ENCODE measurements at regions not wholly inside any gene's neighbourhood (a gene's known extent, or its start where the extent isn't known, plus 50 kb on each side); places are given as distances from the start of the nearest gene placed in this dataset.

DNA sequence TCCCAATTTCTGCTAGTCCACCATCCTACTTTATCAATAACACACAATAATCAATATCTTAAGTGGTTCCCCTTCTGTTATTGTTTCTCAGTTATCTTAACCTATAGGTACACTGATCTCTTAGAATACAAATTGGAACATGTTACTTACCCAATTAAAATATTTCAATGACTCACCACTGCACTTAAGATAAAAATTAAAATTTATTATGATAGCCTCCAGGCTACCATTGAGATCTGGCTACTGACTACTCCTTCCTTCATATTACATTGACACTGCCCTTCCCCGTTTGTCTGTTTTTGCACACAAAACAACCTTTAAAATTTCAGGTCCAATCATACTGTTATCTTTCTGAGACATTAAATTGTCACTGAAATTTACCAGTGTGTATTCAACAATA lies 1074.7 kb downstream of the ADGRL3 start:
- no peaks in the 10 kb centered on the region for H3K4me1 ChIP-seq (ENCODE audit: control insufficient read depth, low read depth, low read length)
- H3K9ac ChIP-seq (ENCODE audit: low read length): no peak overlapping the region
- H3K4me3 ChIP-seq (ENCODE audit: low read length): no peak overlapping the region
- H3K27ac ChIP-seq (ENCODE audit: low read length): no peak overlapping the region
- no peaks in the 10 kb centered on the region for H3K9me3 ChIP-seq (ENCODE audit: control insufficient read depth, low read depth, low read length)
- H3K27me3 ChIP-seq (ENCODE audit: control insufficient read depth, insufficient read depth, low read length): no peaks in the 10 kb centered on the region
- H3K36me3 ChIP-seq (ENCODE audit: control insufficient read depth, low read depth, low read length): no peaks in the 10 kb centered on the region

GRCh38 chr4:62271107-62271506 lies 1071.0 kb downstream of the ADGRL3 start:
- Histone ChIP-seq H3K36me3 (ENCODE audit: control insufficient read depth, low read depth, low read length) (no peaks in the 10 kb centered on the region), H3K9ac (ENCODE audit: low read length) (no peak overlapping the region), H3K4me1 (ENCODE audit: control insufficient read depth, low read depth, low read length) (no peaks in the 10 kb centered on the region), H3K27me3 (ENCODE audit: control insufficient read depth, insufficient read depth, low read length) (no peaks in the 10 kb centered on the region), H3K4me3 (ENCODE audit: low read length) (no peak overlapping the region), H3K27ac (ENCODE audit: low read length) (no peak overlapping the region), H3K9me3 (ENCODE audit: control insufficient read depth, low read depth, low read length) (no peaks in the 10 kb centered on the region)

GRCh38 chr4:62269918-62270317 lies 1069.8 kb downstream of the ADGRL3 start:
- Histone ChIP-seq H3K9me3 (ENCODE audit: control insufficient read depth, low read depth, low read length) (no peaks in the 10 kb centered on the region), H3K4me1 (ENCODE audit: control insufficient read depth, low read depth, low read length) (no peaks in the 10 kb centered on the region), H3K4me3 (ENCODE audit: low read length) (no peak overlapping the region), H3K36me3 (ENCODE audit: control insufficient read depth, low read depth, low read length) (no peaks in the 10 kb centered on the region), H3K9ac (ENCODE audit: low read length) (no peak overlapping the region), H3K27ac (ENCODE audit: low read length) (no peak overlapping the region), H3K27me3 (ENCODE audit: control insufficient read depth, insufficient read depth, low read length) (no peaks in the 10 kb centered on the region)

GRCh38 chr4:62263454-62263853 lies 1063.3 kb downstream of the ADGRL3 start:
- H3K4me1 ChIP-seq (ENCODE audit: control insufficient read depth, low read depth, low read length): no peaks in the 10 kb centered on the region
- no peaks in the 10 kb centered on the region for H3K36me3 ChIP-seq (ENCODE audit: control insufficient read depth, low read depth, low read length)
- no peak overlapping the region for H3K9ac ChIP-seq (ENCODE audit: low read length)
- H3K27me3 ChIP-seq (ENCODE audit: control insufficient read depth, insufficient read depth, low read length): no peaks in the 10 kb centered on the region
- H3K27ac ChIP-seq (ENCODE audit: low read length): no peak overlapping the region
- H3K9me3 ChIP-seq (ENCODE audit: control insufficient read depth, low read depth, low read length): no peaks in the 10 kb centered on the region
- H3K4me3 ChIP-seq (ENCODE audit: low read length): no peak overlapping the region

GRCh38 chr4:62262676-62263075 lies 1062.5 kb downstream of the ADGRL3 start:
- no peaks in the 10 kb centered on the region for H3K9me3 ChIP-seq (ENCODE audit: control insufficient read depth, low read depth, low read length)
- no peaks in the 10 kb centered on the region for H3K36me3 ChIP-seq (ENCODE audit: control insufficient read depth, low read depth, low read length)
- no peak overlapping the region for H3K27ac ChIP-seq (ENCODE audit: low read length)
- peaks cover under 1% of the 10 kb centered on the region for H3K4me1 ChIP-seq (ENCODE audit: control insufficient read depth, low read depth, low read length)
- H3K27me3 ChIP-seq (ENCODE audit: control insufficient read depth, insufficient read depth, low read length): no peaks in the 10 kb centered on the region
- no peak overlapping the region for H3K9ac ChIP-seq (ENCODE audit: low read length)
- no peak overlapping the region for H3K4me3 ChIP-seq (ENCODE audit: low read length)

- H3K4me3 ChIP-seq (ENCODE audit: low read length): no peak overlapping the region
- no peaks in the 10 kb centered on the region for H3K9me3 ChIP-seq (ENCODE audit: control insufficient read depth, low read depth, low read length)
- peaks cover 6% of the 10 kb centered on the region for H3K4me1 ChIP-seq (ENCODE audit: control insufficient read depth, low read depth, low read length)
- no peak overlapping the region for H3K27ac ChIP-seq (ENCODE audit: low read length)
- H3K27me3 ChIP-seq (ENCODE audit: control insufficient read depth, insufficient read depth, low read length): no peaks in the 10 kb centered on the region
- no peak overlapping the region for H3K9ac ChIP-seq (ENCODE audit: low read length)
- no peaks in the 10 kb centered on the region for H3K36me3 ChIP-seq (ENCODE audit: control insufficient read depth, low read depth, low read length)
Measured at GRCh38 chr4:62260254-62260653, 1060.1 kb downstream of the ADGRL3 start.

GRCh38 chr4:62256479-62256878 lies 1056.4 kb downstream of the ADGRL3 start:
- Histone ChIP-seq H3K27me3 (ENCODE audit: control insufficient read depth, insufficient read depth, low read length) (no peaks in the 10 kb centered on the region), H3K4me3 (ENCODE audit: low read length) (no peak overlapping the region), H3K9ac (ENCODE audit: low read length) (no peak overlapping the region), H3K4me1 (ENCODE audit: control insufficient read depth, low read depth, low read length) (peaks cover 11% of the 10 kb centered on the region), H3K27ac (ENCODE audit: low read length) (no peak overlapping the region), H3K36me3 (ENCODE audit: control insufficient read depth, low read depth, low read length) (no peaks in the 10 kb centered on the region), H3K9me3 (ENCODE audit: control insufficient read depth, low read depth, low read length) (no peaks in the 10 kb centered on the region)

DNA sequence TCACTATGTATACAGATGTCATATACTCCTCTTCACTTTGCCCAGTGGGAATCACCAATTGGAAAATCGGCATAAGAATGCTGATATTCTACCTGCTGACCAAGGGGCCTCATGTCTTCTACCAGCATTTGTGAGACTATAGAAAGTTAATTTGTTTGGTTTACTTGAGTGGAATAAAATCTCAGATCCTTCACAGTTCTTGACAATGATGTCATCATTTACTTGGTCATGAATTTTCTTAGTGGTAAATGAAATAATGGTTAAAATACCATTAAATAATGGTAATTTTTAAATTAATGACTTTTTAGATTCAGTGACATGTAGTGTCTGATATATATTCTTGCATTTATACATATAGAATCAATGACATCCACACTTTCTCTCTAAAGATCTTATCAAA lies 1052.6 kb downstream of the ADGRL3 start:
- Histone ChIP-seq H3K9ac (ENCODE audit: low read length) (no peak overlapping the region), H3K27ac (ENCODE audit: low read length) (no peak overlapping the region), H3K36me3 (ENCODE audit: control insufficient read depth, low read depth, low read length) (no peaks in the 10 kb centered on the region), H3K27me3 (ENCODE audit: control insufficient read depth, insufficient read depth, low read length) (no peaks in the 10 kb centered on the region), H3K9me3 (ENCODE audit: control insufficient read depth, low read depth, low read length) (no peaks in the 10 kb centered on the region), H3K4me3 (ENCODE audit: low read length) (no peak overlapping the region), H3K4me1 (ENCODE audit: control insufficient read depth, low read depth, low read length) (peaks cover 10% of the 10 kb centered on the region)

- Histone ChIP-seq H3K27me3 (ENCODE audit: control insufficient read depth, insufficient read depth, low read length) (no peaks in the 10 kb centered on the region), H3K9me3 (ENCODE audit: control insufficient read depth, low read depth, low read length) (no peaks in the 10 kb centered on the region), H3K4me1 (ENCODE audit: control insufficient read depth, low read depth, low read length) (peaks cover 5% of the 10 kb centered on the region), H3K9ac (ENCODE audit: low read length) (no peak overlapping the region), H3K36me3 (ENCODE audit: control insufficient read depth, low read depth, low read length) (no peaks in the 10 kb centered on the region), H3K4me3 (ENCODE audit: low read length) (no peak overlapping the region), H3K27ac (ENCODE audit: low read length) (no peak overlapping the region)
Measured at GRCh38 chr4:62250100-62250499, 1050.0 kb downstream of the ADGRL3 start.

- Histone ChIP-seq H3K9me3 (ENCODE audit: control insufficient read depth, low read depth, low read length) (no peaks in the 10 kb centered on the region), H3K4me1 (ENCODE audit: control insufficient read depth, low read depth, low read length) (no peaks in the 10 kb centered on the region), H3K4me3 (ENCODE audit: low read length) (no peak overlapping the region), H3K36me3 (ENCODE audit: control insufficient read depth, low read depth, low read length) (no peaks in the 10 kb centered on the region), H3K9ac (ENCODE audit: low read length) (no peak overlapping the region), H3K27me3 (ENCODE audit: control insufficient read depth, insufficient read depth, low read length) (no peaks in the 10 kb centered on the region), H3K27ac (ENCODE audit: low read length) (no peak overlapping the region)
Measured at GRCh38 chr4:62243895-62244294, 1043.8 kb downstream of the ADGRL3 start.

DNA sequence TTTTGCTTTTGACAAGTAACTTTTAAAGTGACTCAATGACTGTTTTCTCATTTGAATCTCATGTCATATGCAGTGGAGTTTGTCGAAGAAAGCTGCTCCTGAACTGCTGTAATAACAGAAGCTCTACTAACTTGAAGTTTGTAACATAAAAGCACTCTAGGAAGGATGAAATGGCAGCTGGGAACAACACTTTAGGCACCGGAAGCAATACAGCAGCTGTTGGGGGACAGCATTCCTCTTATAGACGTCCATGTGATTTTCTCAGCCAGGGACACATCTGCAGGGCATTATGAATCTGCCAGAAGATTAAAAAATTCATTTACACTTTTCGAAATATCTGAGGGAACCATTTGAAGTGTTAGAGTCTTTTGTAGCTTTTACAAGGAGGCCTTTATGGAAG lies 1035.8 kb downstream of the ADGRL3 start:
- no peaks in the 10 kb centered on the region for H3K27me3 ChIP-seq (ENCODE audit: control insufficient read depth, insufficient read depth, low read length)
- H3K4me1 ChIP-seq (ENCODE audit: control insufficient read depth, low read depth, low read length): no peaks in the 10 kb centered on the region
- H3K36me3 ChIP-seq (ENCODE audit: control insufficient read depth, low read depth, low read length): no peaks in the 10 kb centered on the region
- H3K27ac ChIP-seq (ENCODE audit: low read length): no peak overlapping the region
- H3K9me3 ChIP-seq (ENCODE audit: control insufficient read depth, low read depth, low read length): no peaks in the 10 kb centered on the region
- H3K4me3 ChIP-seq (ENCODE audit: low read length): no peak overlapping the region
- H3K9ac ChIP-seq (ENCODE audit: low read length): no peak overlapping the region

DNA sequence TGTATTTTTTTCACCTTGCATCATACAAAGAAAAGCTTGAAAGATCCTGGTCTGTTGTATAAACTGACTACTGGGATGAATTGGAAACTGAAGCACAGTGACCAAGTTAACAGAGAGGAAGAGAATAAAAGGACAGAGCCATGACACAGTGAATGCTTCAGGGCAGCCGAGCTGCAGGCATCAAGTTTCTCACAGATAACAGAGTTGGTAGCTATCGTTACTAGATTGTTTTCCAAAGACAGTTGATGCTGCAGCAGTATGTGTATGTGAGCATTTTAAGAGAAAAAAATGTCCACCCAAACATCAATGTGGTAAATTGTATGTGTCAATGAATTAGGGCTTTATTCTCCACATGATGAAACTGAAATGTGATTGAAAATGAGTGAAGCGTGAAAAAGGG lies 1032.7 kb downstream of the ADGRL3 start:
- H3K9me3 ChIP-seq (ENCODE audit: control insufficient read depth, low read depth, low read length): no peaks in the 10 kb centered on the region
- H3K27ac ChIP-seq (ENCODE audit: low read length): no peak overlapping the region
- no peak overlapping the region for H3K9ac ChIP-seq (ENCODE audit: low read length)
- no peak overlapping the region for H3K4me3 ChIP-seq (ENCODE audit: low read length)
- no peaks in the 10 kb centered on the region for H3K4me1 ChIP-seq (ENCODE audit: control insufficient read depth, low read depth, low read length)
- no peaks in the 10 kb centered on the region for H3K36me3 ChIP-seq (ENCODE audit: control insufficient read depth, low read depth, low read length)
- no peaks in the 10 kb centered on the region for H3K27me3 ChIP-seq (ENCODE audit: control insufficient read depth, insufficient read depth, low read length)

All from iPS-18a (cell line).